ENCODE measurements at regions not wholly inside any gene's neighbourhood (a gene's known extent, or its start where the extent isn't known, plus 50 kb on each side); places are given as distances from the start of the nearest gene placed in this dataset.

GRCh38 chr2:134131681-134132489, 122.0 kb upstream of the MGAT5 start:
- Histone ChIP-seq H3K9me3 (ENCODE audit: control insufficient read depth, low read length) (no peaks in the 10 kb centered on the region), H3K4me1 (ENCODE audit: control insufficient read depth, insufficient read depth, low read length) (peaks cover 22% of the 10 kb centered on the region), H3K36me3 (ENCODE audit: control insufficient read depth, insufficient read depth, low read length, severe bottlenecking) (no peaks in the 10 kb centered on the region), H3K4me3 (ENCODE audit: low read length) (no peak overlapping the region), H3K9ac (ENCODE audit: low read length) (no peak overlapping the region), H3K27me3 (replicated peaks; ENCODE audit: control insufficient read depth, insufficient read depth, low read length) (no peaks in the 10 kb centered on the region)
- no peak for DNase-seq (ENCODE audit: low read depth)

- no peak for DNase-seq (ENCODE audit: low read depth)
Observed at GRCh38 chr2:134132490-134132857, 121.4 kb upstream of the MGAT5 start.

GRCh38 chr2:134133622-134134312, 120.1 kb upstream of the MGAT5 start:
- H3K9ac ChIP-seq (ENCODE audit: low read length): no peak overlapping the region
- H3K36me3 ChIP-seq (ENCODE audit: control insufficient read depth, insufficient read depth, low read length, severe bottlenecking): no peaks in the 10 kb centered on the region
- peaks cover 34% of the 10 kb centered on the region for H3K4me1 ChIP-seq (ENCODE audit: control insufficient read depth, insufficient read depth, low read length)
- H3K9me3 ChIP-seq (ENCODE audit: control insufficient read depth, low read length): no peaks in the 10 kb centered on the region
- DNase-seq (ENCODE audit: low read depth): no peak
- no peak overlapping the region for H3K4me3 ChIP-seq (ENCODE audit: low read length)
- H3K27me3 ChIP-seq (replicated peaks; ENCODE audit: control insufficient read depth, insufficient read depth, low read length): no peaks in the 10 kb centered on the region

More at GRCh38 chr2:134132490-134132857, 121.4 kb upstream of the MGAT5 start:
- peaks cover 28% of the 10 kb centered on the region for H3K4me1 ChIP-seq (ENCODE audit: control insufficient read depth, insufficient read depth, low read length)
- H3K27me3 ChIP-seq (replicated peaks; ENCODE audit: control insufficient read depth, insufficient read depth, low read length): no peaks in the 10 kb centered on the region
- no peaks in the 10 kb centered on the region for H3K36me3 ChIP-seq (ENCODE audit: control insufficient read depth, insufficient read depth, low read length, severe bottlenecking)
- H3K9ac ChIP-seq (ENCODE audit: low read length): no peak overlapping the region
- no peak overlapping the region for H3K4me3 ChIP-seq (ENCODE audit: low read length)
- H3K9me3 ChIP-seq (ENCODE audit: control insufficient read depth, low read length): no peaks in the 10 kb centered on the region

GRCh38 chr2:134134313-134134706, 119.6 kb upstream of the MGAT5 start:
- no peak overlapping the region for H3K9ac ChIP-seq (ENCODE audit: low read length)
- DNase-seq (ENCODE audit: low read depth): no peak
- H3K4me1 ChIP-seq (ENCODE audit: control insufficient read depth, insufficient read depth, low read length): peaks cover 29% of the 10 kb centered on the region
- H3K36me3 ChIP-seq (ENCODE audit: control insufficient read depth, insufficient read depth, low read length, severe bottlenecking): no peaks in the 10 kb centered on the region
- no peaks in the 10 kb centered on the region for H3K27me3 ChIP-seq (replicated peaks; ENCODE audit: control insufficient read depth, insufficient read depth, low read length)
- H3K4me3 ChIP-seq (ENCODE audit: low read length): no peak overlapping the region
- H3K9me3 ChIP-seq (ENCODE audit: control insufficient read depth, low read length): no peaks in the 10 kb centered on the region

- H3K27me3 ChIP-seq (replicated peaks; ENCODE audit: control insufficient read depth, insufficient read depth, low read length): no peaks in the 10 kb centered on the region
Observed at GRCh38 chr2:134134827-134135226, 119.0 kb upstream of the MGAT5 start.

GRCh38 chr2:134135793-134136192, 118.1 kb upstream of the MGAT5 start:
- DNase-seq (ENCODE audit: low read depth): no peak

More at GRCh38 chr2:134134827-134135226, 119.0 kb upstream of the MGAT5 start:
- Histone ChIP-seq H3K4me3 (ENCODE audit: low read length) (no peak overlapping the region), H3K9ac (ENCODE audit: low read length) (no peak overlapping the region), H3K9me3 (ENCODE audit: control insufficient read depth, low read length) (no peaks in the 10 kb centered on the region), H3K4me1 (ENCODE audit: control insufficient read depth, insufficient read depth, low read length) (peaks cover 29% of the 10 kb centered on the region), H3K36me3 (ENCODE audit: control insufficient read depth, insufficient read depth, low read length, severe bottlenecking) (no peaks in the 10 kb centered on the region)
- DNase-seq (ENCODE audit: low read depth): no peak

GRCh38 chr2:134136731-134137130, 117.1 kb upstream of the MGAT5 start:
- no peak for DNase-seq (ENCODE audit: low read depth)
- H3K4me3 ChIP-seq (ENCODE audit: low read length): peak overlapping the region; percentile 51
- H3K27me3 ChIP-seq (replicated peaks; ENCODE audit: control insufficient read depth, insufficient read depth, low read length): no peaks in the 10 kb centered on the region
- no peaks in the 10 kb centered on the region for H3K36me3 ChIP-seq (ENCODE audit: control insufficient read depth, insufficient read depth, low read length, severe bottlenecking)
- H3K9me3 ChIP-seq (ENCODE audit: control insufficient read depth, low read length): no peaks in the 10 kb centered on the region
- H3K9ac ChIP-seq (ENCODE audit: low read length): no peak overlapping the region
- peaks cover 29% of the 10 kb centered on the region for H3K4me1 ChIP-seq (ENCODE audit: control insufficient read depth, insufficient read depth, low read length)

More at GRCh38 chr2:134135793-134136192, 118.1 kb upstream of the MGAT5 start:
- no peaks in the 10 kb centered on the region for H3K36me3 ChIP-seq (ENCODE audit: control insufficient read depth, insufficient read depth, low read length, severe bottlenecking)
- H3K4me1 ChIP-seq (ENCODE audit: control insufficient read depth, insufficient read depth, low read length): peaks cover 29% of the 10 kb centered on the region
- H3K9ac ChIP-seq (ENCODE audit: low read length): no peak overlapping the region
- no peaks in the 10 kb centered on the region for H3K27me3 ChIP-seq (replicated peaks; ENCODE audit: control insufficient read depth, insufficient read depth, low read length)
- H3K9me3 ChIP-seq (ENCODE audit: control insufficient read depth, low read length): no peaks in the 10 kb centered on the region
- H3K4me3 ChIP-seq (ENCODE audit: low read length): no peak overlapping the region

GRCh38 chr2:134137182-134137611, 116.7 kb upstream of the MGAT5 start:
- Histone ChIP-seq H3K4me3 (ENCODE audit: low read length) (peak overlapping the region; percentile 51), H3K27me3 (replicated peaks; ENCODE audit: control insufficient read depth, insufficient read depth, low read length) (no peaks in the 10 kb centered on the region), H3K9ac (ENCODE audit: low read length) (no peak overlapping the region), H3K9me3 (ENCODE audit: control insufficient read depth, low read length) (no peaks in the 10 kb centered on the region), H3K4me1 (ENCODE audit: control insufficient read depth, insufficient read depth, low read length) (peaks cover 27% of the 10 kb centered on the region), H3K36me3 (ENCODE audit: control insufficient read depth, insufficient read depth, low read length, severe bottlenecking) (no peaks in the 10 kb centered on the region)
- peak; percentile 69 for DNase-seq (ENCODE audit: low read depth)

GRCh38 chr2:134138115-134138514, 115.8 kb upstream of the MGAT5 start:
- H3K9me3 ChIP-seq (ENCODE audit: control insufficient read depth, low read length): no peaks in the 10 kb centered on the region

GRCh38 chr2:134139611-134140010, 114.3 kb upstream of the MGAT5 start:
- peaks cover 19% of the 10 kb centered on the region for H3K4me1 ChIP-seq (ENCODE audit: control insufficient read depth, insufficient read depth, low read length)

More at GRCh38 chr2:134138115-134138514, 115.8 kb upstream of the MGAT5 start:
- H3K36me3 ChIP-seq (ENCODE audit: control insufficient read depth, insufficient read depth, low read length, severe bottlenecking): no peaks in the 10 kb centered on the region
- H3K9ac ChIP-seq (ENCODE audit: low read length): no peak overlapping the region
- peak overlapping the region; percentile 51 for H3K4me3 ChIP-seq (ENCODE audit: low read length)
- peaks cover 19% of the 10 kb centered on the region for H3K4me1 ChIP-seq (ENCODE audit: control insufficient read depth, insufficient read depth, low read length)
- H3K27me3 ChIP-seq (replicated peaks; ENCODE audit: control insufficient read depth, insufficient read depth, low read length): no peaks in the 10 kb centered on the region
- DNase-seq (ENCODE audit: low read depth): peak; percentile 30

GRCh38 chr2:134140251-134140661, 113.6 kb upstream of the MGAT5 start:
- Histone ChIP-seq H3K27me3 (replicated peaks; ENCODE audit: control insufficient read depth, insufficient read depth, low read length) (no peaks in the 10 kb centered on the region), H3K36me3 (ENCODE audit: control insufficient read depth, insufficient read depth, low read length, severe bottlenecking) (no peaks in the 10 kb centered on the region), H3K4me3 (ENCODE audit: low read length) (no peak overlapping the region), H3K4me1 (ENCODE audit: control insufficient read depth, insufficient read depth, low read length) (peaks cover 19% of the 10 kb centered on the region), H3K9ac (ENCODE audit: low read length) (no peak overlapping the region), H3K9me3 (ENCODE audit: control insufficient read depth, low read length) (no peaks in the 10 kb centered on the region)
- no peak for DNase-seq (ENCODE audit: low read depth)

More at GRCh38 chr2:134139611-134140010, 114.3 kb upstream of the MGAT5 start:
- no peaks in the 10 kb centered on the region for H3K36me3 ChIP-seq (ENCODE audit: control insufficient read depth, insufficient read depth, low read length, severe bottlenecking)
- no peak overlapping the region for H3K9ac ChIP-seq (ENCODE audit: low read length)
- H3K27me3 ChIP-seq (replicated peaks; ENCODE audit: control insufficient read depth, insufficient read depth, low read length): no peaks in the 10 kb centered on the region
- no peak overlapping the region for H3K4me3 ChIP-seq (ENCODE audit: low read length)
- H3K9me3 ChIP-seq (ENCODE audit: control insufficient read depth, low read length): no peaks in the 10 kb centered on the region
- no peak for DNase-seq (ENCODE audit: low read depth)

All from adipocyte (in vitro differentiated cells).